Retinal pigment epithelial cell (primary cell): ENCODE measurements at regions not wholly inside any gene's neighbourhood (a gene's known extent, or its start where the extent isn't known, plus 50 kb on each side); places are given as distances from the start of the nearest gene placed in this dataset.

Experiments
- DNase-seq: peaks from one replicate; pipeline ENCODE4 v3.0.0-alpha.2; 2010; ENCODE audit warnings: low read depth
- H3K4me3 ChIP-seq: 2 replicates; pipeline ENCODE4 v1.5.1; 2011; ENCODE audit warnings: mild to moderate bottlenecking, low read length, control low read depth, moderate library complexity
- CTCF ChIP-seq: conservative IDR thresholded peaks from 2 replicates; pipeline ENCODE4 v1.5.1; 2011; ENCODE audit warnings: low read depth, low read length, control low read depth, inconsistent platforms

DNA sequence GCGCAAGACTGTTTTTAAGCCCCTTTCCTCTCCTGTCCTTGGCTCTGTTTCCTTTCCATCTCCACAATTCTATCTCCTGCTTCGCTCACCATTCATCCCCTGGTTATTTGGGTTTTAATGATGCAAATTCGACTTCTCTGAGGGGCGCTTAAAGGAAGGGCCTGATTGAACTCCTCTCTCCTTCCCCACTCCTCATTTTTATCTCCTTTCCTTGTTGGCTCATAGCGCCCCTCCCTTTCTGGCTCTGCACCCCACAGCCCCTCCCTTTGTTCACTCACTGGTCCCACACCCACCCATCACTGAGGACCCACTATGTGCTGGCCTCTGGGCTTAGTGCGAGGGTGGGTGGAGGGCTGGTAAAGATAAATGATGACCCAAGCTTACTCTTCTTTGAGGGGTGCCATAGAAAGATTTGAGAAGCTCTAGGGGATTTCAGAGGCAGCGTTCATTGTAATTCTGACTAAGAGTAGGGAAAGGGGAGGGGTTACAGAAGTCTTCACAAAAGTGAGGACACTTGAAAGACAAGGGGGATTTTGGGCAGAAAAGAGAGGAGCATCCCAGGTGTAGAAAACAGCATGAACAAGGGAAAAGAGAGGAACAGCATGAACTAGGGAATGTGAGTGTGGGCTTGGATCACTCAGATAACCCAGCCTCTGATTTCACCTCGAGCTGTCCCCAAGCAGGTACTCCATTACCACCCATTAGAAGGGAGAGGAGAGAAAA lies 507.8 kb downstream of the CD83 start:
- H3K4me3 ChIP-seq = no peak overlapping the region
- TF ChIP-seq CTCF = no peak
- DNase-seq = no peak

DNA sequence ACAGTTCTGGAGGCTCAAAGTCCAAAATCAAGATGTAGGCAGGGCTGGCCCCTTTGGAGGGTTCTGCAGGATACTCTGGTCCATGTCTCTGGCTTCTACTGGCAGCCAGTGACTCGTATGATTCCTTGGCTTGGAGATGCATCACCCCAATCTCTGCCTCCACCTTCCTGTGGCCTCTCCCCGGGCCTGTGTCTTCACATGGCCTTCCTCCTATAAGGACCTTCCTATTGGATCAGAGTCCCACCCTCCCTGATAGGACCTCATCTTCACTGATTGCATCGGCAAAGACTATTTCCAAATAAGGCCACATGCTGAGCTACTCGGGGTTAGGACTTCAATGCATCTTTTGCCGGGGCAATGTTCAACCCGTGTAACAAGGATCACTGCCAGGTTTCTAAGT lies 509.0 kb downstream of the CD83 start:
- no peak overlapping the region for H3K4me3 ChIP-seq
- no peak for DNase-seq
- TF ChIP-seq CTCF = no peak

DNA sequence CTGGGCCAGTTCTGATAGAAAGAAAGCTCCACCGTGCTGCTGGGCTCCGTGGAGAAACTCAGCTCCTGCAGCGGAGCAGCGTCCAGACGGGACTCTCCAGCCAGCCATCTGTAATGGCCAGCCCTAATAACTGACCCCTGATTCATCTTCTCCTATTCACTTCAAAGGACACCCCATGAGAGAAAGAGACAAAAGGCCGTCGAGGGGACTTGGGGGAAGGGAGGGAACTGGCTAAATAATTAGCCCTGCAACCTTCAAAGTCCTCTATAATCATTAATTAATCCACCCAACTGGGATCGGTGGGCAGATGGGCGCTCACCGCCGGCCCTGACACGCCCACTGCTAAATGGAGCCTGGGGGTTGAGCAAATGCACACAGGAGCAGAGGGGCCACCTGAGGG lies 512.4 kb downstream of the CD83 start:
- no peak overlapping the region for H3K4me3 ChIP-seq
- DNase-seq = no peak
- TF ChIP-seq CTCF = no peak

DNA sequence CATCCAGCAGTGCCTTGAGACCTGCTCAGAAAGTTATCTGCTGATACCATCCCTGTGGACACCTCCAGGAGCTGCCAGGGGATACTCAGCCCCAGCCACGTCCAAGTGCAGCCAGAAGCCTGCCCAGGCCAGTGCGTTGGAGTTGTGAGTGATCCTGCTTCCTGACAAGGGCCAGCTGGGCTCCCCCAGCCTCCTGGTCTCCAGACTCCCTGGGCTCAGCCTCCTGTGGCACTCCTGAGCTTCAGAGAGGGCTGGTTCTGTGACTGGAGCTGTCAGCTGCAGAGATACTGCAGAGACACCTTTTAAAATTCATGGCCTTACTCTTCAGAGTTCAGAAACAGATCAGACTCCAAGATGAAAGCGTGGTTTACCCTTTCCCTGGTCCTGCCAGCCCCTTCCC lies 515.9 kb downstream of the CD83 start:
- H3K4me3 ChIP-seq = no peak overlapping the region
- no peak for TF ChIP-seq CTCF
- no peak for DNase-seq

GRCh38 chr6:14634072-14634471 lies 516.5 kb downstream of the CD83 start:
- H3K4me3 ChIP-seq = no peak overlapping the region
- DNase-seq = no peak
- no peak for TF ChIP-seq CTCF

GRCh38 chr6:14635195-14635594 lies 517.6 kb downstream of the CD83 start:
- DNase-seq = no peak
- no peak for TF ChIP-seq CTCF
- no peak overlapping the region for H3K4me3 ChIP-seq

DNA sequence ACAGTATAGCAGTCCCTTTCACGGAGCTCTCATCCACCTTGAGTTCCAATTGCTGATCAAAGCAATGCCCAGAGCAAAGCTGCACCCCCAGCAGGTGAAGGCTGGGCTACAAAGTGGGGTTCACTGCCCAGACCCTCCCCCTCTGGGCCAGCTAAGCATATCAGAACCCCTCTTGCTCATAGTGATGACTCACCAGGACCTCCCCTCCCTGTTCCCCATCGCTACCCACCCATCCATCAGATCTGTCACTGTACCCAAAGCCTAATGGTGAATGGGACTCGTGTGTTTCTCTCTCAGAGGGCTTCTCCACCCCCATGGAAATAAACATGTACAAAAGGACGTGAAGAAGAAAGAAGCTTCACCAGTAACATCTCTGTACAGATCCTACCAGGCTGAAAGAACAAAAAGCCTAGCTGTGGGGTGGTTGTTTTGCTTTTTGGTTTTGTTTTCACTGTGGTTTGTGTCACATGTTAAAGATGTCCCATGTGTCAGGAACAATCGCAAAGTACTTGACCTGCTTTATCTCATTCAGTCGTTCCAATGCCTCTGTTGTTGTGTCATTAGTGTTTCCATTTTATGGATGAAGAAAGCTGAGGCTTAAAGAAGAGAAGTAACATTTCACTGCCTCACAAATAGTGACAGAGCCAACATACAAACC lies 518.5 kb downstream of the CD83 start:
- no peak for DNase-seq
- TF ChIP-seq CTCF = no peak

More for the DNA sequence above, 518.5 kb downstream of the CD83 start:
- no peak overlapping the region for H3K4me3 ChIP-seq
